Stimulated activated naive CD8-positive, alpha-beta T cell treated with anti-CD3 and anti-CD28 coated beads, Interleukin-15, amount 100 ng/mL, for 72 hours (primary cell): ENCODE measurements at regions not wholly inside any gene's neighbourhood (a gene's known extent, or its start where the extent isn't known, plus 50 kb on each side); places are given as distances from the start of the nearest gene placed in this dataset.

Experiments
- ATAC-seq: fragments of 150-1000 bp; cut with Tn5 transposase; 2 replicates; pipeline ENCODE4 v1.10.0; 2021; ENCODE audit warnings: mild to moderate bottlenecking, moderate library complexity
- DNase-seq, 2 donors: peaks; one replicate each; pipeline ENCODE4 v3.0.0; 2021 to 2022
- H3K27ac Mint-ChIP-seq, 2 donors: one replicate each; pipeline ENCODE4 v1.8.0; 2022; ENCODE audit warnings: mild to moderate bottlenecking in 2 of 2, mixed read lengths in 2 of 2, moderate library complexity in 2 of 2
- H3K27me3 Mint-ChIP-seq: one replicate; pipeline ENCODE4 v1.8.0; 2022; ENCODE audit warnings: mixed read lengths
- H3K4me1 Mint-ChIP-seq: one replicate; pipeline ENCODE4 v1.8.0; 2022; ENCODE audit warnings: mild to moderate bottlenecking, mixed read lengths
- H3K4me3 Mint-ChIP-seq, 2 donors: one replicate each; pipeline ENCODE4 v1.8.0; 2022; ENCODE audit warnings: mild to moderate bottlenecking in 2 of 2, mixed read lengths in 2 of 2, moderate library complexity in 1 of 2
- H3K9me3 Mint-ChIP-seq, 2 donors: one replicate each; pipeline ENCODE4 v1.8.0; 2022; ENCODE audit warnings: mixed read lengths in 2 of 2

GRCh38 chr6:4510317-4510716, 265.9 kb upstream of the CDYL start:
- Mint-ChIP-seq H3K4me1 (no peaks in the 10 kb centered on the region), H3K27ac (peak overlapping the region in 1 of 2 donors; percentile 23), H3K9me3 (no peaks in the 10 kb centered on the region), H3K27me3 (peaks cover 61% of the 10 kb centered on the region), H3K4me3 (no peak overlapping the region)
- ATAC-seq (no peak), DNase-seq (no peak)

DNA sequence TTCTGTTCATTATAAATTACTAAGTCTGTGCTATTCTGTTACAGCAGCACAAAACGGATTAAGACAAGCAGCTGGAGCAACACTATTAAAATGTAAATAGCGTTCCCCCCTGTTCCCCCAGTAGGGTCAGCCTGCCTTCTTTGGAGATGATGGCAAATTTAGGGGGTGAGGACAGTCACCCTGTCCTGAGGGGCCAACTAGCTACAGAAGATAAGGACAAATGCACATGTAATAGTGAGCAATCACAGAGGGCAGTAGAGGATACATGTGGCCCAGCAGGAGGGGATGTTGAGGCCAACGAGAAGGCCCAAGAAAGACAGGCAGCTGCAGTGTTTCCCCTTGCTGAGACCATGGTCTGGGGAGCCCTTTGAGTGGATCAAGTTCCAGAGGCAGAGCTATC, 266.7 kb upstream of the CDYL start:
- Mint-ChIP-seq H3K9me3 (no peaks in the 10 kb centered on the region), H3K4me1 (no peaks in the 10 kb centered on the region), H3K27ac (no peak overlapping the region), H3K4me3 (no peak overlapping the region), H3K27me3 (peaks cover 64% of the 10 kb centered on the region)
- no peak for ATAC-seq
- no peak for DNase-seq

DNA sequence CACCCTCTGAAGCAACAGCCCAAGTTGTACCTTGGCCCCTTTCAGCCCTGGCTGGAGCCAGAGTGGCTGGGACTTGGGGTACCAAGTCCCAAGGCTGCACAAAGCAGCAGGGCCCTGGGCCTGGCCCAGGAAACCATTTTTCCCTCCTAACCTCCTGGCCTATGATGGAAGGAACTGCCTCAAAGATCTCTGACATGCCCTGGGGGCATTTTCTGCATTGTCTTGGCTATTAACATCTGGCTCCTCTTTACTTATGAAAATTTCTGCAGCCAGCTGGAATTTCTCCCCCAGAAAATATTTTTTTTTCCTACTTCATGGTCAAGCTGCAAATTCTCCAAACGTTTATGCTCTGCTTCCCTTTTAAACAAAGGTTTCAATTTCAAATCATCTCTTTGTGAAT, 269.4 kb upstream of the CDYL start:
- Mint-ChIP-seq H3K4me1 (no peaks in the 10 kb centered on the region), H3K9me3 (peaks cover 0 to 5% of the 10 kb centered on the region in 2 donors), H3K4me3 (no peak overlapping the region), H3K27ac (no peak overlapping the region), H3K27me3 (peaks cover 76% of the 10 kb centered on the region)
- DNase-seq (no peak), ATAC-seq (no peak)

DNA sequence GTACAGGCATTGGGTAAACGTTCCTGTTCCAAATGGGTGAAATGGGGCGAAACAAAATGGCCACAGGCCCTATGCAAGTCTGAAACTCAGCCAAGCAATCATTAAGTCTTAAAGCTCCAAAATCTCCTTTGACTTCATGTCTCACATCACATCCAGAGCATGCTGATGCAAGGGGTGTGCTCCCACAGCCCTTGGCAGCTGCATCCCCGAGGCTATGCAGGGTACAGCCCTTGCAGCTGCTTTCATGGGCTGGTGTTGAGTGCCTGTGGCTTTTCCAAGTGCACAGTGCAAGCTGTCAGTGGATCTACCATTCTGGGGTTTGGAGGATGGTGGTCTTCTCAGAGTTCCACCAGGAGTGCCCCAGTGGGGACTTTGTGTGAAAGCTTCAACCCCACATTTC, 270.0 kb upstream of the CDYL start:
- H3K4me3 Mint-ChIP-seq, result no peak overlapping the region
- ATAC-seq, result no peak
- no peaks in the 10 kb centered on the region for H3K4me1 Mint-ChIP-seq
- peaks cover 0 to 5% of the 10 kb centered on the region in 2 donors for H3K9me3 Mint-ChIP-seq
- H3K27ac Mint-ChIP-seq, result no peak overlapping the region
- H3K27me3 Mint-ChIP-seq, result peaks cover 79% of the 10 kb centered on the region
- no peak for DNase-seq

GRCh38 chr6:4504700-4505099, 271.5 kb upstream of the CDYL start:
- H3K4me1 Mint-ChIP-seq, result no peaks in the 10 kb centered on the region
- ATAC-seq (no peak), DNase-seq (no peak)
- H3K27ac Mint-ChIP-seq, result no peak overlapping the region
- peaks cover 77% of the 10 kb centered on the region for H3K27me3 Mint-ChIP-seq
- peaks cover 0 to 5% of the 10 kb centered on the region in 2 donors for H3K9me3 Mint-ChIP-seq
- H3K4me3 Mint-ChIP-seq, result no peak overlapping the region

- Mint-ChIP-seq H3K4me3 (no peak overlapping the region), H3K27me3 (peaks cover 71% of the 10 kb centered on the region), H3K27ac (no peak overlapping the region), H3K9me3 (peaks cover 0 to 5% of the 10 kb centered on the region in 2 donors), H3K4me1 (no peaks in the 10 kb centered on the region)
- DNase-seq (no peak), ATAC-seq (no peak)
Measured at GRCh38 chr6:4503700-4504099, 272.5 kb upstream of the CDYL start.

- H3K4me3 Mint-ChIP-seq, result no peak overlapping the region
- peaks cover 13% of the 10 kb centered on the region for H3K27me3 Mint-ChIP-seq
- H3K4me1 Mint-ChIP-seq, result no peaks in the 10 kb centered on the region
- H3K27ac Mint-ChIP-seq, result peak overlapping the region in 1 of 2 donors; percentile 57
- no peak for ATAC-seq
- H3K9me3 Mint-ChIP-seq, result no peaks in the 10 kb centered on the region
- DNase-seq, result no peak
Measured at GRCh38 chr6:4496284-4496683, 279.9 kb upstream of the CDYL start.

DNA sequence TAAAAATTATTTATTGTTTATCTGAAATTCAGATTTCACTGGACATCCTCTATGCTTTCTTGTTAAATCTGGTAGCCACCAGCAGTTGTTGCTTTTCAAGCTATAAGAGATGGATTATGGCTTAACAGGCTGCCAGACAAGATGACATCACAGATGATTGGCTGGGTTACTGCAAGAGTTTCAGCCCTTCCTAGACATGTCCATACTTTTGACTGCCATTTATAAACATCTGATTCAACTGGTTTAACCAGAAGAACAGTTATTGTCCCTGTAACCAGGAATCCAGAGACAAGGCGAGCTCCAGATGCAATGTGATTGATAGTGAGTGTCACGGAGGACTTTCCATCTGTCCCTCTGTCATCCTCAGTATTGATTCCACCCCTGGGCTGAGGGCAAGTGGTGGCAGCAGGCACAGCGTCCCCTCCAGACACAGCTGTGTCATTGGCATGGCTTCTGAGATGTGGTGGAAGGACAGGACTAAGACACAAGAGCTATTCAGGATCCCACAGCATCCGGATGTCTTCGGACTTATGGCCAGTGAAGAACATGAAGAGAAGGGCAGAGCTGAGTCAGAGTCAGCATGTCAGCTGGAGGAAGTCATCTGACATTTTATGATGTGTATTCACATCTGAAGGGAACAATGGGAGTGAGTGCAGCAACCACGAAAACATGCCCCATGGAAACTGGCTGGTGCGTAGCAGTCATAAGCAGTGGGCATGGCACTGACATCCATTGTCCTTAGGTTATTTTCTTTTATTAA, 284.5 kb upstream of the CDYL start:
- Mint-ChIP-seq H3K4me3 (no peak overlapping the region), H3K9me3 (peaks cover 9 to 34% of the 10 kb centered on the region in 2 donors)

GRCh38 chr6:4489538-4489937, 286.7 kb upstream of the CDYL start:
- DNase-seq (no peak), ATAC-seq (no peak)
- Mint-ChIP-seq H3K27ac (no peak overlapping the region), H3K27me3 (peaks cover 26% of the 10 kb centered on the region), H3K9me3 (peaks cover 9 to 48% of the 10 kb centered on the region in 2 donors), H3K4me3 (no peak overlapping the region), H3K4me1 (no peaks in the 10 kb centered on the region)

More for the DNA sequence above, 284.5 kb upstream of the CDYL start:
- peaks cover 15% of the 10 kb centered on the region for H3K27me3 Mint-ChIP-seq
- no peaks in the 10 kb centered on the region for H3K4me1 Mint-ChIP-seq
- no peak for DNase-seq
- no peak overlapping the region for H3K27ac Mint-ChIP-seq
- ATAC-seq, result no peak

- peaks cover 26% of the 10 kb centered on the region for H3K27me3 Mint-ChIP-seq
- peaks cover 9 to 48% of the 10 kb centered on the region in 2 donors for H3K9me3 Mint-ChIP-seq
- H3K27ac Mint-ChIP-seq, result no peak overlapping the region
- ATAC-seq (no peak), DNase-seq (no peak)
- no peaks in the 10 kb centered on the region for H3K4me1 Mint-ChIP-seq
- no peak overlapping the region for H3K4me3 Mint-ChIP-seq
Measured at GRCh38 chr6:4488389-4488788, 287.8 kb upstream of the CDYL start.

GRCh38 chr6:4487538-4487937, 288.7 kb upstream of the CDYL start:
- H3K9me3 Mint-ChIP-seq, result peaks cover 9 to 48% of the 10 kb centered on the region in 2 donors
- H3K4me3 Mint-ChIP-seq, result no peak overlapping the region
- H3K27me3 Mint-ChIP-seq, result peaks cover 30% of the 10 kb centered on the region
- no peaks in the 10 kb centered on the region for H3K4me1 Mint-ChIP-seq
- no peak for DNase-seq
- no peak for ATAC-seq
- peak overlapping the region in 1 of 2 donors; percentile 60 for H3K27ac Mint-ChIP-seq

- H3K27me3 Mint-ChIP-seq, result peaks cover 38% of the 10 kb centered on the region
- H3K4me3 Mint-ChIP-seq, result no peak overlapping the region
- no peak for DNase-seq
- no peak for ATAC-seq
- no peak overlapping the region for H3K27ac Mint-ChIP-seq
- peaks cover 9 to 48% of the 10 kb centered on the region in 2 donors for H3K9me3 Mint-ChIP-seq
- no peaks in the 10 kb centered on the region for H3K4me1 Mint-ChIP-seq
Measured at GRCh38 chr6:4486568-4487315, 289.5 kb upstream of the CDYL start.

GRCh38 chr6:4485735-4486134, 290.5 kb upstream of the CDYL start:
- Mint-ChIP-seq H3K27ac (no peak overlapping the region), H3K4me3 (no peak overlapping the region), H3K27me3 (peaks cover 37% of the 10 kb centered on the region), H3K4me1 (no peaks in the 10 kb centered on the region), H3K9me3 (peaks cover 9 to 48% of the 10 kb centered on the region in 2 donors)
- DNase-seq, result no peak
- no peak for ATAC-seq

DNA sequence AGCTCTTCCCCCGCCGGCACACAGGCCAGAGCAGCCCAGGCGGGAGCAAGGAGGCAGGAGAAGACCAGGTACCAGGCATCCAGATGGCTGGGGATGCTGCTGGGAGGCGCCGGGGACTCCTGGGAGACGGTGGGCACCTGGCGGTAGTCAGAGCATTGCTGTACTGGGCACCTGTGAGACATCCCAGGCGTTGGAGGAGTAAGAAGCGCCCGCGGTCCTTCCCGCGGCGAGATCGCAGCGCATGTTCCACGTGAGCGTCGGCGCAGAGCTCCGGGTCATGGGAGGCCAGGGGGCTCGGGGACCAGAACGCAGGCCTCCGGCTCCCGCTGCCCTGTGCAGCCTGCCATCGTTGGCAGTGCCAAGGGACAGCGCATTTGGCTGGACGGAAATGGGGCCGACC, 293.7 kb upstream of the CDYL start:
- Mint-ChIP-seq H3K4me1 (no peaks in the 10 kb centered on the region), H3K9me3 (peaks cover 1 to 16% of the 10 kb centered on the region in 2 donors), H3K27me3 (peaks cover 33% of the 10 kb centered on the region), H3K27ac (no peak overlapping the region), H3K4me3 (no peak overlapping the region)
- no peak for DNase-seq
- no peak for ATAC-seq

GRCh38 chr6:4480788-4481735, 295.1 kb upstream of the CDYL start:
- peaks cover 0 to 13% of the 10 kb centered on the region in 2 donors for H3K9me3 Mint-ChIP-seq
- H3K4me1 Mint-ChIP-seq, result no peaks in the 10 kb centered on the region
- no peak overlapping the region for H3K27ac Mint-ChIP-seq
- DNase-seq, result no peak
- peaks cover 33% of the 10 kb centered on the region for H3K27me3 Mint-ChIP-seq
- ATAC-seq, result no peak
- H3K4me3 Mint-ChIP-seq, result no peak overlapping the region
